NAMALWA (cell line): ENCODE measurements at regions not wholly inside any gene's neighbourhood (a gene's known extent, or its start where the extent isn't known, plus 50 kb on each side); places are given as distances from the start of the nearest gene placed in this dataset.
"Not testable (repeated sequence)": the region's sequence is repeated elsewhere in the genome, so short reads cannot be mapped to it uniquely, and the experiment has no call there.

Experiments
- DNase-seq: peaks from one replicate; pipeline ENCODE4 v3.0.0-alpha.2; 2015; ENCODE audit warnings: low spot score

DNA sequence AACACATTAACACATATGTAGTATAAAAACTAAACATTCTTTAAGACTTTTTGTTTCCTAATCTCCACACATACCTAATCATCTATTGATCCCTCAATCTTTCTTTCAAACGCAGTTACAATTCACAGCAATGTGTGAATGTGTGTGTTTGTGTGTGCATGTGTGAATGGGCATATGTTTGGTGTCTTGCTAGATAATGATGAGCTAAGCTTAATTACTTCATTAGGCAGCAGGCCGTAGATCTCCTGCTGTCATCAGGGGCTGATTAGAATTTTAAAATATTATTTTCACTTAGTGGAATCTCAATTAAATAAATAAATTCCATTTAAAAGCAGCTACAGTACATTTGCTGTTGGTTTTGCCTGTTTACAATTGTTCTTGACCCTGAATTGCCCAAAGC, 187.8 kb upstream of the LHX8 start:
- no peak for DNase-seq

DNA sequence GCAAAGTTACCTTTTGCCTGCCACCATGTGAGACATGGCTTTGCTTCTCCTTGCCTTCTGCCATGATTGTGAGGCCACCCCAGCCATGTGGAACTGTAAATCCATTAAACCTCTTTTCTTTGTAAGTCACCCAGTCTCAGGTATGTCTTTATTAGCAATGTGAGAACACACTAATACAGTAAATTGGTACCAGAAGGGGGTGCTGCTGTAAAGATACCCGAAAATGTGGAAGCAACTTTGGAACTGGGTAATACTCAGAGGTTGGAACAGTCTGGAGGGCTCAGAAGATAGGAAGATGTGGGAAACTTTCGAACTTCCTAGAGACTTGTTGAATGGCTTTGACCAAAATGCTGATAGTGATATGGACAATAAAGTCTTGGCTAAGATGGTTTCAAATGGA, 184.8 kb upstream of the LHX8 start:
- not testable (repeated sequence) for DNase-seq

DNA sequence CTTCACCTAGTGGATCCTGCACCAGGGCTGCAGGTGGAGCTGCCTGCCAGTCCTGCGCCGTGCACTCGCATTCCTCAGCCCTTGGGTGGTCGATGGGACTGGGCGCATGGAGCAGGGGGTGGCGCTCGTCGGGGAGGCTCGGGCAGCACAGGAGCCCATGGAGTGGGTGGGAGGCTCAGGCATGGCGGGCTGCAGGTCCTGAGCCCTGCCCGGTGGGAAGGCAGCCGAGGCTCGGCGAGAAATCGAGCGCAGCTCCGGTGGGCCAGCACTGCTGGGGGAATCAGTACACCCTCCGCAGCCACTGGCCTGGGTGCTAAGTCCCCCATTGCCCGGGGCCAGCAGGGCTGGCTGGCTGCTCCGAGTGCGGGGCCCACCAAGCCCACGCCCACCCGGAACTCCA, 182.2 kb upstream of the LHX8 start:
- not testable (repeated sequence) for DNase-seq

DNA sequence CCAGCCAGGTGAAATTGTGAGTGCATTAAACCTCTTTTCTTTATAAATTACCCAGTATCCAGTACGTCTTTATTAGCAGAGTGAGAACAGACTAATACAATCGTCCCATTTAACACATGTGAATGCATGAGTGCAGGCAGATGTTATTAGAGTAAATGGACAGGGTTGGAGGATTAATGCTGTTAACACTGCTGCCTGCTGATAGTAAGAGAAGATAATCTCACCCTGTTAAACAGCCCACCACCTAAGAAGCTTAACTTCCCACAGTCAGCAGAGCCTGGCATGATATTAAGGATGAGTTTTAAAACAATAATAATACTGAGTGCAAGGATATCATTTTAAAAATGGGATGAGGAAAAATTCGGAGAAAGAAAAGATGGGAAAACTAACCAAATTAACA, 181.4 kb upstream of the LHX8 start:
- DNase-seq, result no peak

DNA sequence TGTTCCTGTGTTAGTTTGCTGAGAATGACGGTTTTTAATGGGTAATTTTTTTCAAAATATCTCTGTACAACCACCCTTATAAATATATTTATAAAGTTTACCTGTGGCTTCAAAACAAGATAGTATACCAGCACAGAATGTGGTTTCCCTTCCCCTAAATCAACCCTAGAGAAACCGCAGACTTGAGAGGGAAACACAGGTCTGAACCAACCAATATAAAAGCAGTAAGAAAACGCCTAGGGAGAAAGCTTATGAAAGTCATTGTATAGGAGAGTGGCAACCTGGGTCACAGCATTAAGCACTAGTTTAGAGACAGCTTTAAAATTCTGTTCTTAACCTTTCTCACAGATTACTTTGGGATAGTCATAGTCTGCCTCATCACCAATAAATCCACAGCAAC, 180.6 kb upstream of the LHX8 start:
- DNase-seq, result no peak

DNA sequence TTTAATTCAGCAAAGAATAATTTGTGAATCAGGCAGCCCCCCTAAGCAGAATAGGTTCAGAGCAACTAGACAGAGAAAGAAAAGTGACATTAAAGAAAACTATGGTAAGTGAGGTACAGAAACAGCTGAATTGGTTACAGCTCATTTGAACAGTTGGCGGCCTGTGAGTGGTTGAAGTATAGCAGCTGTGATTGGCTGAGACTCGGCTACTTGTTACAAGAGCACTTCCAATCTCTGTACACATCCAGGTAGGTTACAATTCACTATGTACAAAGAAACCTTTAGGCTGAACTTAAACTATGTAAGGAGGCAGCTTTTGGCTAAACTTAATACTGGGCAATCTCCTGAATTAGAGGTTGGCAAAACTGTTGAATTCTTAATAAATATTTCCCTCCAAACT, 171.1 kb upstream of the LHX8 start:
- no peak for DNase-seq

DNA sequence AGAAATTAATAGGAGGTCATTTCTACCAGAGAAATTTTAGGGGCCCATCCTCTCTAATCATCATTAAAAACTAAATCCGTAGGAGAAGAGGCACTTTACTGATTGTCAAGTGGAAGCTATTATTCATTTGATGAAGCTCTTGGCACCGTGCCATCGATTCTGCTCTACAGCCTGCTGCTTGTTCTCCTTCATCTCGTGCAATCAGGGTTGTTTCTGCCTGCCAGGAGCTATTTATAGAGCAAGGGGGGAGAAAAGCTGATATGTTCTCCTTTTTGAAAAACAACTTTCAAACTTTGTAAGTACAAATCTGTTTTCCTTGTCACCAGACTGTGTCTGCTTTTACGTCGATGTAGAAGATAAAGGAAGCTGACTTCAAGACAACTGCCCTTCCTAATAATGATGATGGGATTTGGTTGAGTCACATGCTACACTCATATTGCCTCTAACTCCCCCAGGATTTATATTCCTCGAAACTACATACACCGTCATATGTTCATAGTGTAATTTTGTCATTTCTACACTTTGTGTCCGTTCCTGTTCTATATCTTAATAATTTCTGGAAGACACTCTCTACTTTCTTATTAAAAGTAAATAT, 169.6 kb upstream of the LHX8 start:
- DNase-seq, result peak; percentile 13

DNA sequence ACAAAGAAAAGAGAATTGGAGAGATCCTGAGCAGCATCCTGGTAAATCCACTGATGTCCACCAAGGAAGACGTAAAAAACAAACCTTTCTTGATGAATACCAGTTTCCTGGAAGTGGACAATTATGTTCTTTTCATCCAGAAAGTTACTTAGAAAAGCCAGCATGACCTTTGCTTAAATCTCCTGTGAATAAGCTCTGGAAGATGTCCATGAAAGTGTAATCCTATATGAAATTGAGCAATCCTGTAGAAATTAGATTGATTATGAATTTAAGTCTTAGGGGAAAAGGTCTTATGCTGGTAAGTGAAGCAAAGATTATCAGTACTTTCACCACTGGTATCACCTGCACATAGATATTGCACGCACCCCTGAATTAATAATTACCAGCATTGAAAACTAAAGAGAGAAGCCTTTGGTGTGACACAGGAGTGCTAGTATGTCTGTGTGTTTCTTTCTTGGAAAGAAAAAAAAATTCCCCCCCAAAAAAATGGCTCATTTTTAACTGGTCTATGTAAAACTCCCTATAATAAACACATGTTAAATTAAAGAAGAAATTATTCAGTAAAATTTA, 164.5 kb upstream of the LHX8 start:
- DNase-seq, result no peak

DNA sequence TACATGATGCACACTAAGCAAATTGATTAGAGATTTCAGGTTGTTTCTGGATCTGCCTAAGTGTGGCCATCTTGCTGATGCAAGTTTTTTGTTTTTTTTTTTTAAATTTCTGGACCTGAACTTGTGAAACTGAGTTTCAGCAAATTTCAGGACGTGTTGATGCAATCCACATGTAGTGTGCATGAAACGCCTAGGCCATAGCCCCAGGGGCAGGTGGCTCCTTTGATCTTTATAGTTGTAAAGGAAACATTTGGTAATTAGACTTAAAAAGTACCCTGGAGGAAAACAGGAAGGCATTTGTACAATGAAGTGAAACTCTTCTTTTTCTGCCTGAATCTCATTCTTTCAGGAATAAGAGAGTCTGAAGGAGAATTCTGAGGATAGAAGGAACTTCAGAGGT, 162.2 kb upstream of the LHX8 start:
- no peak for DNase-seq

DNA sequence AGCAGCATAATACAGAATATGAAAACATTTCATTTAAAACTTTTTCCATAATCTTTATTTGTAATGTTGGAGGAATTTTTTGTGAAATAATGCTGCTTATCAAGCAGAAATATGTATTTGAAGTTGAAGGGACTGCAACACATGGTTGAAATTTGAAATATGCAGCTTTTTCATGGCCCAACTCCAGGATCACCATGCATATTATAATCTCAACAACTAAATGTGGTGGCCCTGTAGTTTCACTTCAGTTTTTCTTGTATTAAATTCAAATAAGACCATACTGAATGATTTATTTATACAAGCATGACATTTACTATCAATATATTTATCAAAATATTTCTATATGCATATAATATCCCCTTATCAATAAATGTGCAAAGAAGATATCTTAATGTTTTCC, 157.7 kb upstream of the LHX8 start:
- no peak for DNase-seq

DNA sequence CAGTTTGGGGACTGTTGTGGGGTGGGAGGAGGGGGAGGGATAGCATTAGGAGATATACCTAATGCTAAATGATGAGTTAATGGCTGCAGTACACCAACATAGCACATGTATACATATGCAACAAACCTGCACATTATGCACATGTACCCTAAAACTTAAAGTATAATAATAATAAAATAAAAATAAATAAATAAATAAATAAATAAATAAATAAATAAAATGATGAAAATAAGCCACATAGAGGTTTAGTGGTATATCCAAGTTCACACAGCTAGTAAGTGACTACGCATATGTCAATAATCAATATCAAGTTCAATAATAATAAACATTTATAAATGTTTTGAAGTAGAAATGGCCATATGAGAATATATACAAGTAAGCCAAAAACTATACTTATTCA, 141.7 kb upstream of the LHX8 start:
- not testable (repeated sequence) for DNase-seq

DNA sequence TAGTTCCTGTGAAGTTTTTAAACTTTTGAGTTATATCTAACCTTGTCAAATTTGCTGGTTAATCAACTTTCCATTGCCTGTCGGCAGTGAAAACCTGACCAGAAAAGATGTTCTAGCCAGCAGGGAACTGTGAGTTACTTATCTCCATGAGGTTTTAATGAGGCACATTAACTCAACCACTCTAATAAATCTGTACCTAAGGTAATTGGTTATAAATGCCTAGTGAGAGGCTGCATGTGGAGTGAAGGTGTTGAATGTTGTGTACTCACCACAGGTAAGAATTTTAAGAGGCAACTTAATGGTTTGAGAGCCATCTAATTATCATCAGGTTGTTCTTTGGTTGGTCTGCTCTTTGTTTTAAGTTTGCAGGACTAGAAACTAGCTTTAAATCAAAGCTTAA, 138.4 kb upstream of the LHX8 start:
- DNase-seq, result no peak

DNA sequence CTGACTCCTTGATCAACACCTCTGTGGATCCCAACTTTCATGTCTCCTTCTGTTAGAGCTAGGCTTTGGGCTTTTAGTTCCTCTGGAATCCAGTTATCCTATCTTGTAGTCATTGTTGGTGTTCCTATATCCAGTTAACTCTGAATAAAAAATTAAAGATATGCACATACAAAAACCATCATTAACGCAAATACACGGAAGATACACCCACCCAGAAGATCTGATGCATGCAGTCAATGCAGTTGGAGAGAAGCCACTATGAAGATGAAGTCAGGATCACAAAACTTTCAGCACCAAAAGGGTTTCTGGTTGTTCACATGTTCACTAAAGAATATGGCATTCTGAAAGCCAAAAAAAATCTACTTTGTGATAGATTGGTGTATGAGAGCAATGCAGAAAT, 123.6 kb upstream of the LHX8 start:
- no peak for DNase-seq

DNA sequence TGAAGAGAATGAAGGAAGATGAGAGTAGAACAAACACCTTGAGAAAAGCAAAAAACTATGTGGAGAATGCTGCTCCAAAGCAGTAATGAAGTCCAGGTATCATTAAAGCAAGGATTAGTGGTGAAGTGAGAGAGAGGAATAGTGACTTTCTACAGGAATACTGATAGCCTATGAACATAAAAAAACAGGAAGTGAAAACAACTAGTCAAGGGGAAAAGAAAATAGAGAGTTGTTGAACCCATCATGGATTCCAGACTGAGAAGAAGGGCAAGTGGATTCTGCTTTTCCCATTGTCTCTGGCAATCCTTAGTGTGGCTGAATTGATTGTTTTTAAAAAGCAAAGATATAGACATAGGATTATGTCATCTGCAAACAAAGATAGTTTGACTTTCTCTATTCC, 119.9 kb upstream of the LHX8 start:
- DNase-seq, result no peak

DNA sequence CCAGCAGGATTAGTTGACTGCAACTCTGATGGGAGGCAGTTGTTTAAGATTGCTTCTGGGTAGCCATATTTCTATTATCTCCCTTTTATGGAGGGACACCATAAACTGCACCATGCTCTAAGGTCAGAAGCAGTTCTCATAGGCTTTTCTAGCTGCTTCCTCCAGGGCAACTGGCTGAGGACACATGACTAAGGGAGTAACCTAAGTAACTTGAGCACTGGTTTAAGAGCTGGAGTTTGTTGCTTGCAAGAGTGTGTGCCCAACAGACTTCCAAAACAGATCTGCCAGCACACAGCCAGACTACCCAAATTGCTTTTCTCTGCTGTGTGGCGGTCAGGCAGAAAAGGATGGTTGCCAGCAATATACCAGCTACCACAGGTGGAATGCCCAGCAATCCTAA, 111.2 kb upstream of the LHX8 start:
- no peak for DNase-seq

DNA sequence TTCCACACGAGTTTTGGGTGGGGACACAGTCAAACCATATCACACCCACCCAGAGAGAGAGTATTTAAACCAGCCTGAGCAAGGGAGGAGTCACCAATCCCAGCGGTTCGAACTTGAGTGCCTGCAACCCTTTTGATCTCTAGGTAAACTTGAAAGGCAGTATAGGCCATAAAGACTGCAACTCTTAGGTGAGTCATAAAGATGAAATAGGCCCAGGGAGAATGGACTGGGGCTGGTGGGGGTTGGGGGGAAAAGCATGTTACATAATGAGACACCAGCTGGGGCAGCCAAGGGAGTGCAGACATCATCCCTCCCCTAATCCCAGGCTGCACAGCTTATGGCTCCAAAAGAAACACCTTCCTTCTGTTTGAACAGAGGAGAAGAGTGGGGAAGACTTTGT, 99.8 kb upstream of the LHX8 start:
- DNase-seq, result no peak

DNA sequence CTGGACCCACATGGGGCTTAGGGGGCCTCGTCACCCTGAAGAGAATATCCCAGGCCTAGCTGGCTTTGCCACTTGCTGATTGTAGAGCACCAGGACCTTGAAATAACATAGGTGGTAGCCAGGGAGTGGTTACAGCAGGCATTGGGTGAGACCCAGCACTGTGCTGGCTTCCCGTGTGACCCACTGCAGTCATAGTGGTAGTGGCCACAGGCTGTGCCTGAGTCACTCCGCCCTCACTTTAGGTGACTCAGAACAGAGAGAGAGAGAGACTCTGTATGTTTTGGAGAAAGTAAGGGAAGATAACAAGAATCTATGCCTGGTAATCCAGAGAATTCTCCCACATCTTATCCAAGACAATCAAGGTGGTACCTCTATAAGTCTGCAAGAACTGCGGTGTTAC, 98.7 kb upstream of the LHX8 start:
- no peak for DNase-seq

DNA sequence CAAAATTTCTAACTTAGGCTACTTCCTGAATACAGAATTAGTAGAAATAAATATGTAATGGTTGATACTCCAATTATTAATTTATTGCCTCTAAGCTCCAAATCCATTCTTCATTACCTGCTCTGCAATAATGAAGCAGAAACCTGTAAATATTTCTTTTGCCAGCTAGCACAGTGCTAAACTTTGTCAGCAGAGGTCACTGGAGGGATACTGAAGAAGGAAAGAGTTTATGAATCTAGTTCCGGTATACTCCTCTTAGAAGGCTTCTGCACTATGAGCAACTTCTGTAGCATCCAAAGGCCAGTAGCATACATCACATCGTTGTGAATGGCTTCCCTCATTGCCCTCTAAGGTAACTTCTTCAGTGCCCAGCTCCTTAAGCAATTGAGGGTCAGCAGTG, 81.0 kb upstream of the LHX8 start:
- DNase-seq, result peak; percentile 12

DNA sequence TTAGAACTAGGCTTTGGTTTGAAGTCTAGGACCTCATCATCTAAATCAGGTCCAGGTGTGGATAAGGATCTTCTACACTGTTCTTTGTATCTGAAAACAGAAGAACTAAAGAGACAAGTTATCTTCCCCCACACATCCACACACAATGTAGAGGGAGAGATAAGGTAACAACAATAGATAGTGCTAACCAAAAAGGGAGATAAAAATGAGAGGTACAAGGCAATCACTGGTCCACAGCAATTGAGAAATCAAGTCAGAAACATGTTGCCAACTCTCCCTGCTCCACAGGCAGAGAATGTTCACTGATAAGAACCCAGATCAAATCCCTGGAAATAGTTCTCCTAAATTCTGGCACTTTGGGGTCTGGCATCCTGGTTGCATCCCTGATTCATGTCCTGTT, 75.8 kb upstream of the LHX8 start:
- DNase-seq, result no peak

DNA sequence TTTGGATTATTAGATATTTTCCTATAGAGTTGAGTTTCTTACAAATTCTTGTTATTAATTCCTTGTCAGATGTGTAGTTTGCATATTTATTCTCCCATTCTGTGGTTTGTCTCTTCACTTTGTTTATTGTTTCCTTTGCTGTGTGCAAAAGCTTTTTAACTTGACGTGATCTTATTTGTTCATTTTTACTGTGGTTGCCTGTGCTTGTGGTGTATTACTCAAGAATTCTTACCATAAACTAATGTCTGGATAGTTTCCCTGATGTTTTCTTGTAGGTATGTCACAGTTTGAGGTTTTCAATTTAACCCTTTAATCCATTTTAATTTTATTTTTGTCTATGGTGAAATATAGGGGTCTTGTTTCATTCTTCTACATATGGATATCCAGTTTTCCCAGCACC, 72.1 kb upstream of the LHX8 start:
- no peak for DNase-seq

DNA sequence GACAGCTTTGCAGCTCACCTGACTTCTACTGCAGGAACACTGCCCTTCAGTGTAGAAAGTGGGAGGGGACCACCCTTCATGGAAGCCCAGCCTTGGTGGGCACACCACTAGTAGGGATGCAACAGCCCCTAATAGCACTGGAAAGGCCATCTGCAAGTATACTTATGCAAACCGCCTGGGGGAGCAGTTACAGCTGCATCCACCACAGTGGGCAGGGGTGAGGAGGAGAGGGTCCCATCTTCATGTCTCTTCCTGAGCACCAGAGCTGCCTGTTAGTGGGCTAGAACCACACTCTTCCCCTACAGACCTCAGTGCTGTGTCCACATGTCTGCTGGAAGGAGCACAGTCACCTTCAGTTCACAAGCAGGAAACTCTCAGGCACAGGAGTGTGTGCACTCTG, 66.2 kb upstream of the LHX8 start:
- no peak for DNase-seq

DNA sequence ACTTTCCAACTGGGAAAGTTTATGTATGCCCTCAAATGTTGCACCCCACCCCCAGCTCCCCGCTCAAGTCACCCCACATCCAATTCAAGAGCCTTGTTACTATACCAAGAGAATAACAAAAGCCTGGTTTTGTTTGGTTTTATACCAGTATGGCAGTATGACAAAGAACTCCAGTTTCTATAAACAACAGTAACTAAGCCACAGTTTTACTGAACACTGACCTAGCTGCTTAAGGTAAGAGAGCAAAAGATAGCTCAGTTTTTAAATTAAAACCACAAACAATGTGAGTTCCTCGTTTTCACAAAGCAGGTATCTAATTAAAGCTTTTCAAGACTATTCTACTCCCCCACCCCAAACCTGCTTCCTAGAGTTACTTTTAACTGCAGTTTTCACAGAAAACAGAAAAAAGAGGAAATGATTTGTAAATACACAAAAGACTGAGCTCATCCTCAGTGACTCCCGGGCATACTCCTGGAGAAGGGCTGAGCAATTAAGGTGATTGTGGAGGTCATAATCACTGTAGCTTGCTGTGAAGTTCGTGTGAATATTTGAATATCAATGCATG, 59.3 kb upstream of the LHX8 start:
- DNase-seq, result no peak

DNA sequence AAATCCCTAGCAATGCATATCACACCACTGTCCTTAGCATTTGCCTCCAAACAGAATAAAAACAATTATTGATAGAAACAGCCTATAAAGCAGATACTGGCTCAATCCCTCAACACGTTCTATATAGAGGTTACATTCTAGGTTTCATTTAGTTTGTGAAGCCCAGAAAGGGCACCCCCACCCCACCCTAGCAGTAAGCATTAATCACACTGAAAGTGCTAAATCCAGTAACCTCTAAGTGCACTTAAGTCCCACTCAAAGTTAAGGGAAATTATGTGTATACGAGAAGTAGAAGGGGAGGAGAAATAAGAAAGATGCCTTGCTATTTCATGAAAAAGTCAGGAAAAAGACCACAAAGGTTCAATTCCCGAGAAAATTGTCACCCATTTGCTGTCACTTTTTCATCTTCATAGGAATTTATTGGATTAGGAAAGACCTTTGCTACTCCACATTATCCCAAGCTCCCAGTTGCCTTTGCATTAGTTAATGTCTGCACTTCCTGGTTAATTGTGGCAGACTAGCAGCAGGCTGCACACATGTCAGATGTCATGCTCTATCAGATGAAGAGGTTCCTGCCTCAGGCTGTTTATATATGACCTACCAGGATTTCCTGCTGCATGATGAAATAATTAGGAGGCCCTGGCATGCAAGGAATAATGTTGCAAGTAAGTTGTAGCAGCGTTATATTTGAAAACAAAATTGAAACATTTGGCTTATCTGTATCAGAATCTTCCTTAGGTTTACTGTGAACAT, 54.5 kb upstream of the LHX8 start:
- no peak for DNase-seq

DNA sequence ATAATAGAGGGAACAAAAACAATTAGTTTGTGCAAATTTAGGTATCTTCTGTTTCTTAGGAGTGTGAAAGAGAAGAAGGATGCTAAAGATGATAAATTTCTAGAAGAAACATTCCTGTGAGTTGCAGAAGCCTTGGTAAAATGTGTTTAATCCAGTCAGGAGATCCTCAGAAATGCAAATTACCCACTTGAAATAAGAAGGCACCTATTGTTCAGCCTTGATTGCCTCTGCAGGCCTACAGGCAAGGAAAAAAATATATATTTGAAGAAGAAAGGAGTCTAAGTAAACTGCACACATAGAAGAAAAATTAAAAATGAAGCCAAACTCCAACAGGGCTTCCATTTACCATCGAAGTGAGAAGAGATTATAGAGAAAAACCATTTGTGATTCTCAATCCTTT, 51.0 kb upstream of the LHX8 start:
- DNase-seq, result no peak
